ENCODE measurements at regions not wholly inside any gene's neighbourhood (a gene's known extent, or its start where the extent isn't known, plus 50 kb on each side); places are given as distances from the start of the nearest gene placed in this dataset.

- TF ChIP-seq REST (IDR thresholded peaks at IDR 0.05; ENCODE audit: low read depth) (no peak), CEBPB (IDR thresholded peaks at IDR 0.05) (no peak), TEAD4 (IDR thresholded peaks at IDR 0.05) (no peak), TAF1 (IDR thresholded peaks at IDR 0.05; ENCODE audit: low read depth) (no peak), FOXM1 (IDR thresholded peaks at IDR 0.05; ENCODE audit: borderline replicate concordance, low read depth) (no peak), NFIC (IDR thresholded peaks at IDR 0.05) (no peak), TCF12 (IDR thresholded peaks at IDR 0.05; ENCODE audit: low read depth) (no peak), ZBTB7A (IDR thresholded peaks at IDR 0.05; ENCODE audit: low read depth) (no peak), EGR1 (IDR thresholded peaks at IDR 0.05) (no peak), USF1 (IDR thresholded peaks at IDR 0.05) (no peak), CREB1 (IDR thresholded peaks at IDR 0.05; ENCODE audit: low read depth) (no peak)
Measured at GRCh38 chr18:71075147-71075546, 786.3 kb downstream of the SOCS6 start.

- no peak for TF ChIP-seq TCF12 (IDR thresholded peaks at IDR 0.05; ENCODE audit: low read depth)
- TF ChIP-seq NFIC (IDR thresholded peaks at IDR 0.05), result no peak
- TF ChIP-seq EP300 (IDR thresholded peaks at IDR 0.05; ENCODE audit: borderline replicate concordance), result no peak
- no peak for TF ChIP-seq EGR1 (IDR thresholded peaks at IDR 0.05)
- TF ChIP-seq USF1 (IDR thresholded peaks at IDR 0.05), result no peak
- no peak for TF ChIP-seq TEAD4 (IDR thresholded peaks at IDR 0.05)
- TF ChIP-seq CEBPB (IDR thresholded peaks at IDR 0.05), result no peak
- no peak for TF ChIP-seq MAX (IDR thresholded peaks at IDR 0.05)
- no peak for TF ChIP-seq REST (IDR thresholded peaks at IDR 0.05; ENCODE audit: low read depth)
- no peak for TF ChIP-seq CREB1 (IDR thresholded peaks at IDR 0.05; ENCODE audit: low read depth)
- no peak for TF ChIP-seq YY1 (IDR thresholded peaks at IDR 0.05; ENCODE audit: low read depth)
- no peak for TF ChIP-seq ZBTB7A (IDR thresholded peaks at IDR 0.05; ENCODE audit: low read depth)
- no peak for TF ChIP-seq FOXM1 (IDR thresholded peaks at IDR 0.05; ENCODE audit: borderline replicate concordance, low read depth)
- no peak for TF ChIP-seq RAD21 (IDR thresholded peaks at IDR 0.05; ENCODE audit: low read depth)
- TF ChIP-seq TAF1 (IDR thresholded peaks at IDR 0.05; ENCODE audit: low read depth), result no peak
Measured at GRCh38 chr18:71068338-71068737, 779.5 kb downstream of the SOCS6 start.

DNA sequence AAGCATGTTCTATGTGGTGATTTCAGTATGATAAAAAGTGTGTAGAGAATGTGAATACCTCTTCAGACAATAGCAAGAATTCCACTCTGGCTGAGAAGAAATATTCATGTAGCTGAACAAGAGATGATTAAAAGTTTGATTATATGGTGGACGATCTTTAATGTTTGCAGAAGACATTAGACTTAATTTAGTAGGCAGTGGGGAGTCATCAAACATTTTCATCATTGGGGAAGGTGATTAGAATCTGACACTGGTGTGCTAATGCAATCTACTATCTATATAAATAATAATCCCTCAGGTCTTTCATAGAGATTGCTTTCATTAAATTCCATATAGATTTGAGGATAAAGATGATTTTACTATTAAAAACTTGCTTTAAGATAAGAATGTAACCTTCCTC, 761.0 kb downstream of the SOCS6 start:
- TF ChIP-seq RAD21 (IDR thresholded peaks at IDR 0.05; ENCODE audit: low read depth), result no peak
- no peak for TF ChIP-seq TEAD4 (IDR thresholded peaks at IDR 0.05)
- no peak for TF ChIP-seq CREB1 (IDR thresholded peaks at IDR 0.05; ENCODE audit: low read depth)
- no peak for TF ChIP-seq USF1 (IDR thresholded peaks at IDR 0.05)
- no peak for TF ChIP-seq NFIC (IDR thresholded peaks at IDR 0.05)
- TF ChIP-seq REST (IDR thresholded peaks at IDR 0.05; ENCODE audit: low read depth), result no peak
- no peak for TF ChIP-seq FOXM1 (IDR thresholded peaks at IDR 0.05; ENCODE audit: borderline replicate concordance, low read depth)
- TF ChIP-seq TCF12 (IDR thresholded peaks at IDR 0.05; ENCODE audit: low read depth), result no peak
- no peak for TF ChIP-seq EP300 (IDR thresholded peaks at IDR 0.05; ENCODE audit: borderline replicate concordance)
- no peak for TF ChIP-seq EGR1 (IDR thresholded peaks at IDR 0.05)
- TF ChIP-seq CEBPB (IDR thresholded peaks at IDR 0.05), result no peak
- no peak for TF ChIP-seq YY1 (IDR thresholded peaks at IDR 0.05; ENCODE audit: low read depth)
- no peak for TF ChIP-seq TAF1 (IDR thresholded peaks at IDR 0.05; ENCODE audit: low read depth)
- TF ChIP-seq MAX (IDR thresholded peaks at IDR 0.05), result no peak
- TF ChIP-seq ZBTB7A (IDR thresholded peaks at IDR 0.05; ENCODE audit: low read depth), result no peak

GRCh38 chr18:71047882-71048281, 759.0 kb downstream of the SOCS6 start:
- TF ChIP-seq EGR1 (IDR thresholded peaks at IDR 0.05) (no peak), YY1 (IDR thresholded peaks at IDR 0.05; ENCODE audit: low read depth) (no peak), TEAD4 (IDR thresholded peaks at IDR 0.05) (no peak)

Measured in Ishikawa (cell line).